SK-N-SH (cell line): ENCODE measurements at regions not wholly inside any gene's neighbourhood (a gene's known extent, or its start where the extent isn't known, plus 50 kb on each side); places are given as distances from the start of the nearest gene placed in this dataset.

ENCODE experiments used
- CHD2 ChIP-seq: fragments of 150-350 bp; IDR thresholded peaks from 2 replicates; pipeline ENCODE4 v1.6.1; 2018; ENCODE audit warnings: low read length; ENCODE audit not compliant: partially characterized antibody
- EP300 ChIP-seq, 2 experiments: IDR thresholded peaks; 2 replicates each; pipeline versions ENCODE4 v1.4.0 to v1.6.1; 2012; ENCODE audit warnings: borderline replicate concordance in 1 of 2, low read depth in 1 of 2, low read length in 1 of 2
- EZH2phosphoT487 ChIP-seq: fragments of 200-600 bp; sonication (generic); IDR thresholded peaks from 2 replicates; pipeline ENCODE4 v1.6.1; 2017; ENCODE audit warnings: low read depth, mixed run types, mild to moderate bottlenecking, antibody characterized with exemption, moderate library complexity, borderline replicate concordance
- IRF3 ChIP-seq: fragments of 150-350 bp; IDR thresholded peaks from 2 replicates; pipeline ENCODE4 v1.6.1; 2016; ENCODE audit warnings: mild to moderate bottlenecking, low read depth, low read length
- JUND ChIP-seq: IDR thresholded peaks from 2 replicates; pipeline ENCODE4 v1.4.0; 2012
- RAD21 ChIP-seq: IDR thresholded peaks from 2 replicates; pipeline ENCODE4 v1.6.1; 2012; ENCODE audit warnings: mild to moderate bottlenecking, low read length
- RCOR1 ChIP-seq: fragments of 150-350 bp; IDR thresholded peaks from 2 replicates; pipeline ENCODE4 v1.6.1; 2017; ENCODE audit warnings: antibody characterized with exemption, low read length
- SIN3A ChIP-seq: IDR thresholded peaks from 2 replicates; pipeline ENCODE4 v1.6.1; 2012; ENCODE audit warnings: low read depth, mild to moderate bottlenecking, low read length, moderate library complexity, borderline replicate concordance
- SMC3 ChIP-seq: IDR thresholded peaks from 2 replicates; pipeline ENCODE4 v1.6.1; 2012; ENCODE audit warnings: low read depth, low read length, improper control_type of control experiment
- ZBTB33 ChIP-seq: IDR thresholded peaks from 2 replicates; pipeline ENCODE4 v1.4.0; 2012; ENCODE audit warnings: low read depth, borderline replicate concordance
- TF ChIP-seq, protein P1 (sequence below): IDR thresholded peaks from 2 replicates; pipeline ENCODE4 v1.4.0; 2012; ENCODE audit warnings: low read depth
- TF ChIP-seq, protein P2 (sequence below): fragments of 200-600 bp; sonication (generic); IDR thresholded peaks from 2 replicates; pipeline ENCODE4 v1.6.1; 2017; ENCODE audit warnings: antibody characterized with exemption, mild to moderate bottlenecking, moderate library complexity

- TF ChIP-seq, protein P1, sequence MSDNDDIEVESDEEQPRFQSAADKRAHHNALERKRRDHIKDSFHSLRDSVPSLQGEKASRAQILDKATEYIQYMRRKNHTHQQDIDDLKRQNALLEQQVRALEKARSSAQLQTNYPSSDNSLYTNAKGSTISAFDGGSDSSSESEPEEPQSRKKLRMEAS: no peak
- TF ChIP-seq SIN3A (no peak), ZBTB33 (no peak), JUND (no peak), EP300 (IDR thresholded peaks at IDR 0.05; ENCODE audit: borderline replicate concordance in 1 of 2, low read depth in 1 of 2, low read length in 1 of 2) (no peak), CHD2 (no peak), IRF3 (no peak), EZH2phosphoT487 (no peak), RCOR1 (no peak), RAD21 (no peak), SMC3 (no peak)
- TF ChIP-seq, protein P2, sequence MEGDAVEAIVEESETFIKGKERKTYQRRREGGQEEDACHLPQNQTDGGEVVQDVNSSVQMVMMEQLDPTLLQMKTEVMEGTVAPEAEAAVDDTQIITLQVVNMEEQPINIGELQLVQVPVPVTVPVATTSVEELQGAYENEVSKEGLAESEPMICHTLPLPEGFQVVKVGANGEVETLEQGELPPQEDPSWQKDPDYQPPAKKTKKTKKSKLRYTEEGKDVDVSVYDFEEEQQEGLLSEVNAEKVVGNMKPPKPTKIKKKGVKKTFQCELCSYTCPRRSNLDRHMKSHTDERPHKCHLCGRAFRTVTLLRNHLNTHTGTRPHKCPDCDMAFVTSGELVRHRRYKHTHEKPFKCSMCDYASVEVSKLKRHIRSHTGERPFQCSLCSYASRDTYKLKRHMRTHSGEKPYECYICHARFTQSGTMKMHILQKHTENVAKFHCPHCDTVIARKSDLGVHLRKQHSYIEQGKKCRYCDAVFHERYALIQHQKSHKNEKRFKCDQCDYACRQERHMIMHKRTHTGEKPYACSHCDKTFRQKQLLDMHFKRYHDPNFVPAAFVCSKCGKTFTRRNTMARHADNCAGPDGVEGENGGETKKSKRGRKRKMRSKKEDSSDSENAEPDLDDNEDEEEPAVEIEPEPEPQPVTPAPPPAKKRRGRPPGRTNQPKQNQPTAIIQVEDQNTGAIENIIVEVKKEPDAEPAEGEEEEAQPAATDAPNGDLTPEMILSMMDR: no peak
Measured at GRCh38 chr7:115410972-115411686, 489.2 kb downstream of the MDFIC start.
